H1 (cell line): ENCODE measurements at regions not wholly inside any gene's neighbourhood (a gene's known extent, or its start where the extent isn't known, plus 50 kb on each side); places are given as distances from the start of the nearest gene placed in this dataset.

ENCODE experiments used
- CTCF ChIA-PET: fragments of 300-600 bp; sonication (Branson Sonifier 250); formaldehyde crosslinking; loops from one replicate; lab custom pipeline; 2021; ENCODE audit not compliant: partially characterized antibody; lab: Charles Lee
- POLR2A ChIA-PET: fragments of 300-600 bp; sonication (Branson Sonifier 250); formaldehyde crosslinking; loops from one replicate; lab custom pipeline; 2021; ENCODE audit warnings: inconsistent platforms; ENCODE audit not compliant: partially characterized antibody; lab: Charles Lee
- DNase-seq, 2 experiments: peaks; one replicate each; pipeline versions ENCODE4 v3.0.0 to v3.0.0-alpha.2; 2010 to 2022; ENCODE audit warnings: low spot score in 2 of 2, low read depth in 1 of 2, mixed read lengths in 1 of 2
- FAIRE-seq: peaks from 2 replicates; lab custom pipeline; 2011; peaks lifted over from hg19 to GRCh38; lab: Jason Lieb, UNC
- H2AFZ ChIP-seq: 2 replicates; pipeline ENCODE4 v1.8.1; 2012; ENCODE audit warnings: low read length, inconsistent platforms
- H2AK5ac ChIP-seq: 2 replicates; pipeline ENCODE4 v1.6.1; 2013; ENCODE audit warnings: low read depth, low read length
- H2BK120ac ChIP-seq: replicated peaks from 2 replicates; pipeline ENCODE3; 2013; ENCODE audit warnings: low read depth, low read length, inconsistent platforms
- H2BK12ac ChIP-seq: 2 replicates; pipeline ENCODE4 v1.6.1; 2013; ENCODE audit warnings: low read depth, low read length
- H2BK15ac ChIP-seq: 2 replicates; pipeline ENCODE4 v1.6.1; 2013; ENCODE audit warnings: low read length
- H2BK20ac ChIP-seq: 2 replicates; pipeline ENCODE4 v1.6.1; 2013; ENCODE audit warnings: low read length
- H2BK5ac ChIP-seq: 2 replicates; pipeline ENCODE4 v1.6.1; 2013; ENCODE audit warnings: low read depth, low read length
- H3K14ac ChIP-seq: 2 replicates; pipeline ENCODE4 v1.6.1; 2013; ENCODE audit warnings: inconsistent platforms; ENCODE audit not compliant: insufficient read length
- H3K18ac ChIP-seq: 2 replicates; pipeline ENCODE4 v1.6.1; 2013; ENCODE audit warnings: low read length; ENCODE audit errors: extremely low read depth
- H3K23ac ChIP-seq: 2 replicates; pipeline ENCODE4 v1.6.1; 2013; ENCODE audit warnings: inconsistent platforms; ENCODE audit not compliant: insufficient read length
- H3K23me2 ChIP-seq: 2 replicates; pipeline ENCODE4 v1.6.1; 2013; ENCODE audit warnings: low read depth, low read length
- H3K27ac ChIP-seq: 2 replicates; pipeline ENCODE4 v1.6.1; 2011; ENCODE audit warnings: low read depth, low read length, inconsistent platforms
- H3K27me3 ChIP-seq, 4 experiments: replicated peaks in 1 of 4; 1 replicate in 1 of 4; 2 replicates in 3 of 4; pipeline versions ENCODE4 v1.6.1 to v1.8.1; 2011 to 2013; ENCODE audit warnings: low read length in 3 of 4, mild to moderate bottlenecking in 3 of 4, inconsistent platforms in 2 of 4, mixed read lengths in 2 of 4, moderate library complexity in 1 of 4; ENCODE audit not compliant: control insufficient read depth in 3 of 4, insufficient read depth in 3 of 4; ENCODE audit errors: extremely low read depth in 1 of 4
- H3K36me3 ChIP-seq, 4 experiments: 2 replicates each; pipeline versions ENCODE4 v1.6.1 to v1.8.1; 2011 to 2013; ENCODE audit warnings: mild to moderate bottlenecking in 4 of 4, low read length in 3 of 4, moderate library complexity in 2 of 4, control low read depth in 1 of 4, inconsistent platforms in 1 of 4; ENCODE audit not compliant: insufficient read depth in 4 of 4, control insufficient read depth in 2 of 4
- H3K4ac ChIP-seq: replicated peaks from 2 replicates; pipeline ENCODE3; 2013; ENCODE audit warnings: low read length, low read depth, mixed read lengths, inconsistent platforms; ENCODE audit not compliant: insufficient read length
- H3K4me1 ChIP-seq, 4 experiments: replicated peaks in 1 of 4; 1 replicate in 1 of 4; 2 replicates in 3 of 4; pipeline versions ENCODE4 v1.6.1 to v1.8.1; 2011 to 2013; ENCODE audit warnings: low read length in 3 of 4, inconsistent platforms in 2 of 4, mixed read lengths in 1 of 4; ENCODE audit not compliant: insufficient read depth in 4 of 4, control insufficient read depth in 3 of 4
- H3K4me2 ChIP-seq, 2 experiments: 2 replicates each; pipeline versions ENCODE4 v1.6.1 to v1.8.1; 2011 to 2013; ENCODE audit warnings: low read depth in 2 of 2, low read length in 2 of 2, control low read depth in 1 of 2, inconsistent platforms in 1 of 2, mild to moderate bottlenecking in 1 of 2; ENCODE audit not compliant: insufficient read depth in 1 of 2
- H3K4me3 ChIP-seq, 4 experiments: fragments of 200-600, 300-600 bp in 1 of 4; sonication (generic), shearing (Covaris generic), sonication (Bioruptor Twin) in 1 of 4; 2 replicates each; pipeline versions ENCODE4 v1.5.1 to v1.8.1; 2011 to 2016; ENCODE audit warnings: low read length in 4 of 4, low read depth in 3 of 4, control low read depth in 2 of 4, inconsistent platforms in 2 of 4, mild to moderate bottlenecking in 2 of 4, mixed read lengths in 1 of 4, moderate library complexity in 1 of 4; ENCODE audit not compliant: insufficient read depth in 2 of 4; ENCODE audit errors: extremely low read depth in 1 of 4
- H3K56ac ChIP-seq: replicated peaks from 2 replicates; pipeline ENCODE3; 2013; ENCODE audit warnings: low read depth, mild to moderate bottlenecking, mixed read lengths, low read length, inconsistent platforms; ENCODE audit not compliant: insufficient read length
- H3K79me1 ChIP-seq: 2 replicates; pipeline ENCODE4 v1.6.1; 2013; ENCODE audit warnings: low read depth, low read length, control low read depth
- H3K79me2 ChIP-seq, 2 experiments: 2 replicates each; pipeline versions ENCODE4 v1.6.1 to v1.8.1; 2012 to 2013; ENCODE audit warnings: low read length in 2 of 2, mild to moderate bottlenecking in 2 of 2, inconsistent platforms in 1 of 2; ENCODE audit not compliant: insufficient read depth in 2 of 2, control insufficient read depth in 1 of 2
- H3K9ac ChIP-seq, 4 experiments: replicated peaks in 1 of 4; 1 replicate in 1 of 4; 2 replicates in 3 of 4; pipeline versions ENCODE4 v1.6.1 to v1.8.1; 2011 to 2013; ENCODE audit warnings: low read depth in 3 of 4, low read length in 3 of 4, control low read depth in 2 of 4, mild to moderate bottlenecking in 2 of 4, moderate library complexity in 2 of 4, inconsistent platforms in 1 of 4; ENCODE audit errors: extremely low read depth in 1 of 4
- H3K9me3 ChIP-seq, 2 experiments: 2 replicates each; pipeline versions ENCODE4 v1.6.1 to v1.8.1; 2012 to 2013; ENCODE audit warnings: mild to moderate bottlenecking in 2 of 2, moderate library complexity in 2 of 2, control low read depth in 1 of 2, inconsistent platforms in 1 of 2, low read depth in 1 of 2, low read length in 1 of 2, mixed read lengths in 1 of 2; ENCODE audit not compliant: insufficient read depth in 2 of 2
- H4K20me1 ChIP-seq, 2 experiments: replicated peaks in 1 of 2; 2 replicates each; pipeline versions ENCODE3 to v1.8.1; 2011 to 2013; ENCODE audit warnings: inconsistent platforms in 2 of 2, low read length in 2 of 2, mild to moderate bottlenecking in 1 of 2; ENCODE audit not compliant: insufficient read depth in 2 of 2, control insufficient read depth in 1 of 2
- H4K5ac ChIP-seq: 2 replicates; pipeline ENCODE4 v1.6.1; 2013; ENCODE audit warnings: low read length, low read depth, mixed read lengths, inconsistent platforms; ENCODE audit not compliant: insufficient read length
- H4K8ac ChIP-seq: 2 replicates; pipeline ENCODE4 v1.8.0; 2013; ENCODE audit warnings: mild to moderate bottlenecking, moderate library complexity, low read length, inconsistent platforms; ENCODE audit not compliant: insufficient read depth; ENCODE audit errors: extremely low read depth
- H4K91ac ChIP-seq: replicated peaks from 2 replicates; pipeline ENCODE3; 2013; ENCODE audit warnings: low read length, mixed read lengths, inconsistent platforms; ENCODE audit not compliant: insufficient read length
- ATF2 ChIP-seq: IDR thresholded peaks from 2 replicates; pipeline ENCODE4 v1.6.1; 2012; ENCODE audit warnings: low read length, inconsistent platforms
- CEBPB ChIP-seq: IDR thresholded peaks from 2 replicates; pipeline ENCODE4 v1.6.1; 2012; ENCODE audit warnings: low read depth, low read length
- HDAC2 ChIP-seq, 2 experiments: fragments of 300-600 bp in 1 of 2; sonication (generic) in 1 of 2; IDR thresholded peaks; 2 replicates each; pipeline ENCODE4 v1.6.1; 2011 to 2012; ENCODE audit warnings: low read depth in 2 of 2, low read length in 2 of 2, mild to moderate bottlenecking in 2 of 2, moderate library complexity in 2 of 2, borderline replicate concordance in 1 of 2, inconsistent platforms in 1 of 2
- POLR2A ChIP-seq, 2 experiments: IDR thresholded peaks; 1 replicate in 1 of 2; 2 replicates in 1 of 2; pipeline ENCODE4 v1.6.1; 2011; ENCODE audit warnings: low read depth in 2 of 2, low read length in 2 of 2, mild to moderate bottlenecking in 2 of 2; ENCODE audit errors: control extremely low read depth in 1 of 2
- POU5F1 ChIP-seq: IDR thresholded peaks from 2 replicates; pipeline ENCODE4 v1.6.1; 2011; ENCODE audit warnings: low read depth, mild to moderate bottlenecking, low read length, moderate library complexity
- WGBS, 2 experiments: shearing (Covaris generic) in 1 of 2; methylation state at CpG; one replicate each; pipeline versions ENCODE4 v1.1.6 to v1.1.7; 2013 to 2015; ENCODE audit warnings: low lambda C conversion rate in 2 of 2, mixed read lengths in 2 of 2, inconsistent platforms in 1 of 2, low coverage in 1 of 2, missing lambda C conversion rate in 1 of 2; ENCODE audit not compliant: insufficient replicate concordance in 2 of 2, insufficient coverage in 1 of 2, insufficient read length in 1 of 2; ENCODE audit errors: extremely low coverage in 1 of 2, missing lambda C conversion rate in 1 of 2; 5-methylcytosine and 5-hydroxymethylcytosine counted together

- Histone ChIP-seq H2BK12ac (no peak overlapping the region), H4K20me1 (no peaks in the 10 kb centered on the region), H3K4me3 (no peak overlapping the region), H3K4ac (no peak overlapping the region), H4K5ac (no peak overlapping the region), H2BK120ac (no peak overlapping the region), H2BK5ac (no peak overlapping the region), H3K4me2 (no peak overlapping the region), H3K79me1 (no peaks in the 10 kb centered on the region), H2AFZ (no peak overlapping the region), H4K91ac (no peak overlapping the region), H3K9ac (no peak overlapping the region), H3K18ac (no peak overlapping the region), H3K27me3 (no peaks in the 10 kb centered on the region), H2BK20ac (no peak overlapping the region), H3K23me2 (no peaks in the 10 kb centered on the region), H2BK15ac (no peak overlapping the region), H3K4me1 (no peaks in the 10 kb centered on the region), H3K36me3 (no peaks in the 10 kb centered on the region), H3K14ac (no peak overlapping the region), H2AK5ac (no peak overlapping the region), H3K23ac (no peak overlapping the region), H3K9me3 (no peaks in the 10 kb centered on the region), H3K79me2 (no peaks in the 10 kb centered on the region), H3K27ac (no peak overlapping the region), H4K8ac (no peak overlapping the region), H3K56ac (no peak overlapping the region)
- FAIRE-seq: no peak
- CTCF ChIA-PET: interaction anchor here (1.3 kb wide), 1 partner anchor 41 kb away, joined by 3 read pairs; no protein-coding TSS in a partner anchor
- 87% methylated on average over 1 of the region's 1 CpG; no CpG with 5 or more reads in 1 of the 2 experiments for WGBS, 2 experiments
- no peak for DNase-seq
- POLR2A ChIA-PET: no interaction called here
- TF ChIP-seq POLR2A (IDR thresholded peaks at IDR 0.05; ENCODE audit: control extremely low read depth in 1 of 2, low read depth in 2 of 2, low read length in 2 of 2) (no peak), HDAC2 (IDR thresholded peaks at IDR 0.05; ENCODE audit: borderline replicate concordance in 1 of 2, low read depth in 2 of 2, low read length in 2 of 2) (no peak), POU5F1 (no peak), CEBPB (no peak), ATF2 (no peak)
Observed at GRCh38 chr5:39640552-39640951, 215.8 kb upstream of the DAB2 start.
